GM23338 (cell line): ENCODE measurements at regions not wholly inside any gene's neighbourhood (a gene's known extent, or its start where the extent isn't known, plus 50 kb on each side); places are given as distances from the start of the nearest gene placed in this dataset.

ENCODE experiments used
- ATAC-seq: fragments of 200-7000 bp; cut with Tn5 transposase; 3 replicates; pipeline ENCODE4 v1.9.1; 2020
- DNase-seq: peaks from one replicate; pipeline ENCODE4 v3.0.0-alpha.2; 2015; ENCODE audit warnings: low spot score
- H2AFZ ChIP-seq: fragments of 200-600 bp; sonication (generic); 2 replicates; pipeline ENCODE4 v1.8.0; 2016; ENCODE audit warnings: antibody characterized with exemption, mild to moderate bottlenecking, moderate library complexity
- H3F3A ChIP-seq: fragments of 200-600 bp; sonication (generic); replicated peaks from 2 replicates; pipeline ENCODE4 v1.8.0; 2017; ENCODE audit warnings: antibody characterized with exemption, mixed run types, low read depth
- H3K27ac ChIP-seq: fragments of 200-600 bp; sonication (generic); 2 replicates; pipeline ENCODE4 v1.6.1; 2016; ENCODE audit warnings: low read depth
- H3K27me3 ChIP-seq: fragments of 200-600 bp; sonication (generic); 2 replicates; pipeline ENCODE4 v1.8.0; 2016; ENCODE audit warnings: mild to moderate bottlenecking, mixed run types, moderate library complexity; ENCODE audit not compliant: insufficient read depth
- H3K36me3 ChIP-seq: fragments of 200-600 bp; sonication (generic); 2 replicates; pipeline ENCODE4 v1.8.0; 2016; ENCODE audit warnings: mild to moderate bottlenecking; ENCODE audit not compliant: insufficient read depth
- H3K4me1 ChIP-seq: fragments of 200-600 bp; sonication (generic); 2 replicates; pipeline ENCODE4 v1.8.0; 2016; ENCODE audit warnings: mild to moderate bottlenecking, moderate library complexity; ENCODE audit not compliant: insufficient read depth
- H3K4me2 ChIP-seq: fragments of 200-600 bp; sonication (generic); 2 replicates; pipeline ENCODE4 v1.7.1; 2017; ENCODE audit warnings: mixed run types
- H3K4me3 ChIP-seq: fragments of 200-600 bp; sonication (generic); 2 replicates; pipeline ENCODE4 v1.6.1; 2016; ENCODE audit warnings: mixed run types
- H3K79me2 ChIP-seq: fragments of 200-600 bp; sonication (generic); replicated peaks from 2 replicates; pipeline ENCODE4 v1.8.0; 2017; ENCODE audit warnings: mild to moderate bottlenecking; ENCODE audit not compliant: insufficient read depth
- H3K9me2 ChIP-seq: fragments of 200-600 bp; sonication (generic); 2 replicates; pipeline ENCODE4 v1.8.0; 2017; ENCODE audit not compliant: insufficient read depth
- H4K20me1 ChIP-seq: fragments of 200-600 bp; sonication (generic); replicated peaks from 2 replicates; pipeline ENCODE4 v1.8.0; 2017; ENCODE audit warnings: mild to moderate bottlenecking; ENCODE audit not compliant: insufficient read depth
- H3K27ac Mint-ChIP-seq: 2 replicates; pipeline ENCODE4 v1.8.0; 2020; ENCODE audit warnings: inconsistent platforms, mild to moderate bottlenecking, moderate library complexity, mixed read lengths
- H3K27me3 Mint-ChIP-seq: 3 replicates; pipeline ENCODE4 v1.8.0; 2022; ENCODE audit warnings: low read depth, mild to moderate bottlenecking, moderate library complexity, mixed read lengths, inconsistent platforms; ENCODE audit not compliant: insufficient read depth, poor library complexity
- H3K36me3 Mint-ChIP-seq: 3 replicates; pipeline ENCODE4 v1.8.0; 2021; ENCODE audit warnings: low read depth, mild to moderate bottlenecking, inconsistent platforms, moderate library complexity, mixed read lengths
- H3K4me1 Mint-ChIP-seq: 3 replicates; pipeline ENCODE4 v1.8.0; 2020; ENCODE audit warnings: mild to moderate bottlenecking, inconsistent platforms, mixed read lengths
- H3K4me3 Mint-ChIP-seq: 3 replicates; pipeline ENCODE4 v1.8.0; 2021; ENCODE audit warnings: moderate library complexity, mild to moderate bottlenecking, inconsistent platforms, mixed read lengths
- H3K9me3 Mint-ChIP-seq: 3 replicates; pipeline ENCODE4 v1.8.0; 2020; ENCODE audit warnings: moderate library complexity, mild to moderate bottlenecking, inconsistent platforms, mixed read lengths
- CREB1 ChIP-seq: fragments of 250-450 bp; sonication (Bioruptor Pico); IDR thresholded peaks from 2 replicates; pipeline ENCODE4 v1.5.0; 2020; ENCODE audit warnings: low read depth, mild to moderate bottlenecking, moderate library complexity
- ETS1 ChIP-seq: IDR thresholded peaks from 2 replicates; pipeline ENCODE4 v1.6.1; 2016; ENCODE audit warnings: antibody characterized with exemption
- EZH2 ChIP-seq: fragments of 200-600 bp; sonication (generic); IDR thresholded peaks from one replicate; pipeline ENCODE4 v1.8.0; 2017; ENCODE audit warnings: antibody characterized with exemption, mild to moderate bottlenecking, low read depth; ENCODE audit not compliant: unreplicated experiment
- EZH2phosphoT487 ChIP-seq: fragments of 200-600 bp; sonication (generic); IDR thresholded peaks from one replicate; pipeline ENCODE4 v1.8.1; 2018; ENCODE audit warnings: antibody characterized with exemption; ENCODE audit not compliant: unreplicated experiment
- JUNB ChIP-seq: IDR thresholded peaks from one replicate; pipeline ENCODE4 v1.6.1; 2016; ENCODE audit warnings: antibody characterized with exemption; ENCODE audit not compliant: unreplicated experiment
- NANOG ChIP-seq: IDR thresholded peaks from 2 replicates; pipeline ENCODE4 v1.6.1; 2016; ENCODE audit warnings: antibody characterized with exemption, borderline replicate concordance
- POLR2AphosphoS5 ChIP-seq: IDR thresholded peaks from 2 replicates; pipeline ENCODE4 v1.6.1; 2016; ENCODE audit warnings: antibody characterized with exemption, low read depth
- STAT1 ChIP-seq: IDR thresholded peaks from one replicate; pipeline ENCODE4 v1.6.1; 2016; ENCODE audit warnings: antibody characterized with exemption; ENCODE audit not compliant: unreplicated experiment
- ZNF114 ChIP-seq: fragments of 250-450 bp; sonication (Bioruptor Pico); IDR thresholded peaks from 2 replicates; pipeline ENCODE4 v1.5.0; 2020; ENCODE audit warnings: mild to moderate bottlenecking, moderate library complexity
- ZNF331 ChIP-seq: fragments of 250-450 bp; sonication (Bioruptor Pico); IDR thresholded peaks from 2 replicates; pipeline ENCODE4 v1.5.0; 2020; ENCODE audit warnings: low read depth, mild to moderate bottlenecking, moderate library complexity
- TF ChIP-seq, protein P1 (sequence below), 2 experiments: fragments of 200-600 bp in 1 of 2; sonication (generic) in 1 of 2; conservative IDR thresholded peaks; 2 replicates each; pipeline versions ENCODE4 v1.5.1 to v1.6.1; 2016 to 2017; ENCODE audit warnings: antibody characterized with exemption in 2 of 2, low read depth in 2 of 2, mild to moderate bottlenecking in 2 of 2, moderate library complexity in 1 of 2
- TF ChIP-seq, protein P2 (sequence below): fragments of 250-450 bp; sonication (Bioruptor Pico); IDR thresholded peaks from 2 replicates; pipeline ENCODE4 v1.5.0; 2020; ENCODE audit warnings: mild to moderate bottlenecking, moderate library complexity

DNA sequence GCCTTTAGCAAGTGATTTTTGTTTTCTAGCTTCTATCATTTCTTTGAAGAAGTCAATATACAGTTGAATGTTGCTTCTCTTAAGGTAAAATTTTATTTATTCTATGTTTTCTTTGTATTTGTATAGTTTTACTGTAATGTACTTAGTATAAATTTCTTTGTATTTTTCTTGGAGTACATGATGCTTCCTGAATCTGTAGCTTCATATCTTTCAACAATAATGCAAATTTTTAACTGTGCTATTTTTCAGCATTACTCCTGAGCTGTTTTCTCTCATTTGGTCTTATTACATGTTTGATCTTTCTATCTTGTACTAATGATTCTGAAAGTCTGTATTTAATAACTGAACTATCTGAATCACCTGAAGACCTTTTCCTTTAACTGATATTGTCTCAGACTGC is 253.9 kb upstream of the NXPH2 start:
- Histone ChIP-seq H3K4me3 (no peak overlapping the region), H3K79me2 (no peaks in the 10 kb centered on the region), H4K20me1 (no peaks in the 10 kb centered on the region), H2AFZ (no peak overlapping the region), H3K27ac (no peak overlapping the region), H3F3A (no peaks in the 10 kb centered on the region), H3K27me3 (no peaks in the 10 kb centered on the region), H3K4me1 (no peaks in the 10 kb centered on the region), H3K4me2 (no peak overlapping the region), H3K9me2 (no peaks in the 10 kb centered on the region), H3K36me3 (no peaks in the 10 kb centered on the region)
- H3K36me3 Mint-ChIP-seq: no peaks in the 10 kb centered on the region
- no peaks in the 10 kb centered on the region for H3K27me3 Mint-ChIP-seq
- peaks cover 4% of the 10 kb centered on the region; the same call in 1 of the 3 replicates for H3K4me1 Mint-ChIP-seq
- DNase-seq (no peak), ATAC-seq (no peak)
- H3K27ac Mint-ChIP-seq: no peak overlapping the region
- H3K9me3 Mint-ChIP-seq: no peaks in the 10 kb centered on the region
- TF ChIP-seq ETS1: no peak
- TF ChIP-seq EZH2: no peak
- no peak for TF ChIP-seq CREB1 (CRISPR knock-in tag)
- TF ChIP-seq JUNB: no peak
- no peak overlapping the region for H3K4me3 Mint-ChIP-seq

- no peak overlapping the region for H3K4me3 Mint-ChIP-seq
- DNase-seq (no peak), ATAC-seq (no peak)
- no peaks in the 10 kb centered on the region for H3K27me3 ChIP-seq
- no peaks in the 10 kb centered on the region for H3K36me3 ChIP-seq
- H3K27me3 Mint-ChIP-seq: no peaks in the 10 kb centered on the region
- H3K27ac Mint-ChIP-seq: no peak overlapping the region
- H2AFZ ChIP-seq: no peak overlapping the region
- no peaks in the 10 kb centered on the region for H3K4me1 ChIP-seq
- no peak overlapping the region for H3K4me3 ChIP-seq
- no peak overlapping the region for H3K4me2 ChIP-seq
- no peaks in the 10 kb centered on the region for H3K36me3 Mint-ChIP-seq
- H3K9me2 ChIP-seq: no peaks in the 10 kb centered on the region
- no peaks in the 10 kb centered on the region for H3K9me3 Mint-ChIP-seq
- no peaks in the 10 kb centered on the region for H3F3A ChIP-seq
- H3K4me1 Mint-ChIP-seq: peaks cover 4% of the 10 kb centered on the region; the same call in 1 of the 3 replicates
- no peaks in the 10 kb centered on the region for H3K79me2 ChIP-seq
- H3K27ac ChIP-seq: no peak overlapping the region
- no peaks in the 10 kb centered on the region for H4K20me1 ChIP-seq
- TF ChIP-seq, protein P1, sequence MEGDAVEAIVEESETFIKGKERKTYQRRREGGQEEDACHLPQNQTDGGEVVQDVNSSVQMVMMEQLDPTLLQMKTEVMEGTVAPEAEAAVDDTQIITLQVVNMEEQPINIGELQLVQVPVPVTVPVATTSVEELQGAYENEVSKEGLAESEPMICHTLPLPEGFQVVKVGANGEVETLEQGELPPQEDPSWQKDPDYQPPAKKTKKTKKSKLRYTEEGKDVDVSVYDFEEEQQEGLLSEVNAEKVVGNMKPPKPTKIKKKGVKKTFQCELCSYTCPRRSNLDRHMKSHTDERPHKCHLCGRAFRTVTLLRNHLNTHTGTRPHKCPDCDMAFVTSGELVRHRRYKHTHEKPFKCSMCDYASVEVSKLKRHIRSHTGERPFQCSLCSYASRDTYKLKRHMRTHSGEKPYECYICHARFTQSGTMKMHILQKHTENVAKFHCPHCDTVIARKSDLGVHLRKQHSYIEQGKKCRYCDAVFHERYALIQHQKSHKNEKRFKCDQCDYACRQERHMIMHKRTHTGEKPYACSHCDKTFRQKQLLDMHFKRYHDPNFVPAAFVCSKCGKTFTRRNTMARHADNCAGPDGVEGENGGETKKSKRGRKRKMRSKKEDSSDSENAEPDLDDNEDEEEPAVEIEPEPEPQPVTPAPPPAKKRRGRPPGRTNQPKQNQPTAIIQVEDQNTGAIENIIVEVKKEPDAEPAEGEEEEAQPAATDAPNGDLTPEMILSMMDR (conservative IDR thresholded peaks at IDR 0.05; ENCODE audit: low read depth in 2 of 2): no peak
- no peak for TF ChIP-seq ETS1
- TF ChIP-seq, protein P2, sequence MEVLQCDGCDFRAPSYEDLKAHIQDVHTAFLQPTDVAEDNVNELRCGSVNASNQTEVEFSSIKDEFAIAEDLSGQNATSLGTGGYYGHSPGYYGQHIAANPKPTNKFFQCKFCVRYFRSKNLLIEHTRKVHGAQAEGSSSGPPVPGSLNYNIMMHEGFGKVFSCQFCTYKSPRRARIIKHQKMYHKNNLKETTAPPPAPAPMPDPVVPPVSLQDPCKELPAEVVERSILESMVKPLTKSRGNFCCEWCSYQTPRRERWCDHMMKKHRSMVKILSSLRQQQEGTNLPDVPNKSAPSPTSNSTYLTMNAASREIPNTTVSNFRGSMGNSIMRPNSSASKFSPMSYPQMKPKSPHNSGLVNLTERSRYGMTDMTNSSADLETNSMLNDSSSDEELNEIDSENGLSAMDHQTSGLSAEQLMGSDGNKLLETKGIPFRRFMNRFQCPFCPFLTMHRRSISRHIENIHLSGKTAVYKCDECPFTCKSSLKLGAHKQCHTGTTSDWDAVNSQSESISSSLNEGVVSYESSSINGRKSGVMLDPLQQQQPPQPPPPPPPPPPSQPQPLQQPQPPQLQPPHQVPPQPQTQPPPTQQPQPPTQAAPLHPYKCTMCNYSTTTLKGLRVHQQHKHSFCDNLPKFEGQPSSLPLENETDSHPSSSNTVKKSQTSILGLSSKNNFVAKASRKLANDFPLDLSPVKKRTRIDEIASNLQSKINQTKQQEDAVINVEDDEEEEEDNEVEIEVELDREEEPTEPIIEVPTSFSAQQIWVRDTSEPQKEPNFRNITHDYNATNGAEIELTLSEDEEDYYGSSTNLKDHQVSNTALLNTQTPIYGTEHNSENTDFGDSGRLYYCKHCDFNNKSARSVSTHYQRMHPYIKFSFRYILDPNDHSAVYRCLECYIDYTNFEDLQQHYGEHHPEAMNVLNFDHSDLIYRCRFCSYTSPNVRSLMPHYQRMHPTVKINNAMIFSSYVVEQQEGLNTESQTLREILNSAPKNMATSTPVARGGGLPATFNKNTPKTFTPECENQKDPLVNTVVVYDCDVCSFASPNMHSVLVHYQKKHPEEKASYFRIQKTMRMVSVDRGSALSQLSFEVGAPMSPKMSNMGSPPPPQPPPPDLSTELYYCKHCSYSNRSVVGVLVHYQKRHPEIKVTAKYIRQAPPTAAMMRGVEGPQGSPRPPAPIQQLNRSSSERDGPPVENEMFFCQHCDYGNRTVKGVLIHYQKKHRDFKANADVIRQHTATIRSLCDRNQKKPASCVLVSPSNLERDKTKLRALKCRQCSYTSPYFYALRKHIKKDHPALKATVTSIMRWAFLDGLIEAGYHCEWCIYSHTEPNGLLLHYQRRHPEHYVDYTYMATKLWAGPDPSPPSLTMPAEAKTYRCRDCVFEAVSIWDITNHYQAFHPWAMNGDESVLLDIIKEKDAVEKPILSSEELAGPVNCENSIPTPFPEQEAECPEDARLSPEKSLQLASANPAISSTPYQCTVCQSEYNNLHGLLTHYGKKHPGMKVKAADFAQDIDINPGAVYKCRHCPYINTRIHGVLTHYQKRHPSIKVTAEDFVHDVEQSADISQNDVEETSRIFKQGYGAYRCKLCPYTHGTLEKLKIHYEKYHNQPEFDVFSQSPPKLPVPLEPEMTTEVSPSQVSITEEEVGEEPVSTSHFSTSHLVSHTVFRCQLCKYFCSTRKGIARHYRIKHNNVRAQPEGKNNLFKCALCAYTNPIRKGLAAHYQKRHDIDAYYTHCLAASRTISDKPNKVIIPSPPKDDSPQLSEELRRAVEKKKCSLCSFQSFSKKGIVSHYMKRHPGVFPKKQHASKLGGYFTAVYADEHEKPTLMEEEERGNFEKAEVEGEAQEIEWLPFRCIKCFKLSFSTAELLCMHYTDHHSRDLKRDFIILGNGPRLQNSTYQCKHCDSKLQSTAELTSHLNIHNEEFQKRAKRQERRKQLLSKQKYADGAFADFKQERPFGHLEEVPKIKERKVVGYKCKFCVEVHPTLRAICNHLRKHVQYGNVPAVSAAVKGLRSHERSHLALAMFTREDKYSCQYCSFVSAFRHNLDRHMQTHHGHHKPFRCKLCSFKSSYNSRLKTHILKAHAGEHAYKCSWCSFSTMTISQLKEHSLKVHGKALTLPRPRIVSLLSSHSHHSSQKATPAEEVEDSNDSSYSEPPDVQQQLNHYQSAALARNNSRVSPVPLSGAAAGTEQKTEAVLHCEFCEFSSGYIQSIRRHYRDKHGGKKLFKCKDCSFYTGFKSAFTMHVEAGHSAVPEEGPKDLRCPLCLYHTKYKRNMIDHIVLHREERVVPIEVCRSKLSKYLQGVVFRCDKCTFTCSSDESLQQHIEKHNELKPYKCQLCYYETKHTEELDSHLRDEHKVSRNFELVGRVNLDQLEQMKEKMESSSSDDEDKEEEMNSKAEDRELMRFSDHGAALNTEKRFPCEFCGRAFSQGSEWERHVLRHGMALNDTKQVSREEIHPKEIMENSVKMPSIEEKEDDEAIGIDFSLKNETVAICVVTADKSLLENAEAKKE (CRISPR knock-in tag): no peak
- TF ChIP-seq POLR2AphosphoS5: no peak
- no peak for TF ChIP-seq JUNB
- TF ChIP-seq CREB1 (CRISPR knock-in tag): no peak
- no peak for TF ChIP-seq EZH2phosphoT487
- no peak for TF ChIP-seq NANOG
- TF ChIP-seq ZNF114 (CRISPR knock-in tag): no peak
- TF ChIP-seq EZH2: no peak
- no peak for TF ChIP-seq STAT1
- no peak for TF ChIP-seq ZNF331 (CRISPR knock-in tag)
These were observed 253.1 kb upstream of the NXPH2 start for GRCh38 chr2:139033300-139033699.
